Fibroblast of lung (primary cell): ENCODE measurements at regions not wholly inside any gene's neighbourhood (a gene's known extent, or its start where the extent isn't known, plus 50 kb on each side); places are given as distances from the start of the nearest gene placed in this dataset.

Source experiments
- DNase-seq, 2 donors: peaks; one replicate each; pipeline versions ENCODE4 v3.0.0 to v3.0.0-alpha.2; 2010; ENCODE audit warnings: low read depth in 2 of 2
- H2AFZ ChIP-seq: 2 replicates; pipeline ENCODE4 v1.5.1; 2012; ENCODE audit warnings: low read length, control low read depth, inconsistent platforms
- H3K27ac ChIP-seq: 2 replicates; pipeline ENCODE4 v1.5.1; 2011; ENCODE audit warnings: low read length, control low read depth; ENCODE audit not compliant: insufficient read depth
- H3K27me3 ChIP-seq: 2 replicates; pipeline ENCODE4 v1.5.1; 2011; ENCODE audit warnings: mild to moderate bottlenecking, low read length; ENCODE audit not compliant: control insufficient read depth, insufficient read depth
- H3K36me3 ChIP-seq: 2 replicates; pipeline ENCODE4 v1.5.1; 2011; ENCODE audit warnings: low read length; ENCODE audit not compliant: control insufficient read depth, insufficient read depth
- H3K4me1 ChIP-seq: 2 replicates; pipeline ENCODE4 v1.5.1; 2011; ENCODE audit warnings: low read length; ENCODE audit not compliant: control insufficient read depth, insufficient read depth; ENCODE audit errors: extremely low read depth
- H3K4me2 ChIP-seq: 2 replicates; pipeline ENCODE4 v1.5.1; 2011; ENCODE audit warnings: low read length, control low read depth; ENCODE audit not compliant: insufficient read depth; ENCODE audit errors: extremely low read depth
- H3K4me3 ChIP-seq, 4 experiments: fragments of 200-600 bp in 1 of 4; sonication (generic) in 1 of 4; replicated peaks in 1 of 4; 2 replicates each; pipeline ENCODE4 v1.5.1; 2011 to 2016; ENCODE audit warnings: low read length in 4 of 4, low read depth in 3 of 4, mild to moderate bottlenecking in 3 of 4, control low read depth in 2 of 4, inconsistent platforms in 1 of 4, mixed read lengths in 1 of 4; ENCODE audit not compliant: insufficient read depth in 1 of 4; ENCODE audit errors: control extremely low read depth in 1 of 4
- H3K79me2 ChIP-seq: 2 replicates; pipeline ENCODE4 v1.5.1; 2012; ENCODE audit warnings: mild to moderate bottlenecking, low read length, inconsistent platforms; ENCODE audit not compliant: control insufficient read depth, insufficient read depth
- H3K9ac ChIP-seq: 2 replicates; pipeline ENCODE4 v1.5.1; 2011; ENCODE audit warnings: mild to moderate bottlenecking, low read length, control low read depth; ENCODE audit not compliant: insufficient read depth
- H3K9me3 ChIP-seq: 2 replicates; pipeline ENCODE4 v1.5.1; 2012; ENCODE audit warnings: low read depth, low read length; ENCODE audit not compliant: control insufficient read depth, insufficient read depth
- H4K20me1 ChIP-seq: 2 replicates; pipeline ENCODE4 v1.5.1; 2011; ENCODE audit warnings: low read length; ENCODE audit not compliant: control insufficient read depth, insufficient read depth; ENCODE audit errors: extremely low read depth
- EZH2 ChIP-seq: IDR thresholded peaks from 2 replicates; pipeline ENCODE4 v1.5.1; 2012; ENCODE audit warnings: low read length, control low read depth, mild to moderate bottlenecking; ENCODE audit errors: missing control alignments
- TF ChIP-seq, protein P1 (sequence below), 2 donors: IDR thresholded peaks in 1 of 2; conservative IDR thresholded peaks in 1 of 2; 1 replicate in 1 of 2; 2 replicates in 1 of 2; pipeline ENCODE4 v1.5.1; 2011 to 2012; ENCODE audit warnings: low read length in 2 of 2, control low read depth in 1 of 2, inconsistent platforms in 1 of 2, low read depth in 1 of 2, mild to moderate bottlenecking in 1 of 2

DNA sequence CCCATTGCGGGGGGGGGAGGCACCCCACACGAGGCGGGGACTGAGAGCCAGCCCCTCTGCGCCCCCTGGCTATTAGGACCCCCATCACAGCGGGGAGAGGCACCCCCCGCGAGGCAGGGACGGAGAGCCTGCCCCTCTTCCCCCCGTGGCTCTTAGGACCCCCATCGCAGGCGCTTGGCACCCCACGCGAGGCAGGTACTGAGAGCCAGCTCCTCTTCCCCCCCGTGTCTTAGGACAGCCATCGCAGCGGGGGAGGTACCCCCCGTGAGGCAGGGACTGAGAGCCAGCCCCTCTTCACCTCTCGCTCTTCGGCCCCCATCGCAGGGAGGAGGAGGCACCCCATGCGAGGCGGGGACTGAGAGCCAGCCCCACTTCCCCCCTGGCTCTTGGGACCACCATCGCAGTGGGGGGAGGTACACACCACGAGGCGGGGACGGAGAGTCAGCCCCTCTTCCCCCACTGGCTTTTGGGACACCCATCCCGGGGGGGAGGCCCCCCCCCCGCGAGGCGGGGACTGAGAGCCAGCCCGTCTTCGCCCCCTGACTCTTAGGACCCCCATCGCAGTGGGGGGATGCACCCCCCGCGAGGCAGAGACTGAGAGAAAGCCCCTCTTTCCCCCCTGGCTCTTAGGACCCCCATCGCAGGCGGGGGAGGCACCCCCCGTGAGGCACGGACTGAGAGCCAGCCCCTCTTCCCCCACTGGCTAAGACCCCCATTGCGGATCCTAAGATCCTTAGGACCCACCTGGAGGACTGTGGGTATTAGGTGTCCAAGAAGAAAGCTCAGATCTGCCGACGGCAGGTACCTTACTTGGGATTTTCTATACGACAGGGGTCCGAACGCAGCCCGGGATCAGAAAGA, 198.6 kb upstream of the PZP start:
- H3K9me3 ChIP-seq = no peaks in the 10 kb centered on the region
- no peaks in the 10 kb centered on the region for H4K20me1 ChIP-seq
- H3K27me3 ChIP-seq = no peaks in the 10 kb centered on the region
- DNase-seq = no peak
- no peak overlapping the region for H3K9ac ChIP-seq
- no peak overlapping the region for H3K27ac ChIP-seq
- H2AFZ ChIP-seq = no peak overlapping the region
- H3K4me1 ChIP-seq = no peaks in the 10 kb centered on the region
- H3K4me3 ChIP-seq = no peak overlapping the region
- H3K4me2 ChIP-seq = no peak overlapping the region
- TF ChIP-seq EZH2 = no peak
- TF ChIP-seq, protein P1, sequence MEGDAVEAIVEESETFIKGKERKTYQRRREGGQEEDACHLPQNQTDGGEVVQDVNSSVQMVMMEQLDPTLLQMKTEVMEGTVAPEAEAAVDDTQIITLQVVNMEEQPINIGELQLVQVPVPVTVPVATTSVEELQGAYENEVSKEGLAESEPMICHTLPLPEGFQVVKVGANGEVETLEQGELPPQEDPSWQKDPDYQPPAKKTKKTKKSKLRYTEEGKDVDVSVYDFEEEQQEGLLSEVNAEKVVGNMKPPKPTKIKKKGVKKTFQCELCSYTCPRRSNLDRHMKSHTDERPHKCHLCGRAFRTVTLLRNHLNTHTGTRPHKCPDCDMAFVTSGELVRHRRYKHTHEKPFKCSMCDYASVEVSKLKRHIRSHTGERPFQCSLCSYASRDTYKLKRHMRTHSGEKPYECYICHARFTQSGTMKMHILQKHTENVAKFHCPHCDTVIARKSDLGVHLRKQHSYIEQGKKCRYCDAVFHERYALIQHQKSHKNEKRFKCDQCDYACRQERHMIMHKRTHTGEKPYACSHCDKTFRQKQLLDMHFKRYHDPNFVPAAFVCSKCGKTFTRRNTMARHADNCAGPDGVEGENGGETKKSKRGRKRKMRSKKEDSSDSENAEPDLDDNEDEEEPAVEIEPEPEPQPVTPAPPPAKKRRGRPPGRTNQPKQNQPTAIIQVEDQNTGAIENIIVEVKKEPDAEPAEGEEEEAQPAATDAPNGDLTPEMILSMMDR (conservative IDR thresholded peaks at IDR 0.05 in 1 of 2, IDR thresholded peaks at IDR 0.05 in 1 of 2; ENCODE audit: low read depth in 1 of 2, low read length in 2 of 2) = no peak
- H3K79me2 ChIP-seq = no peaks in the 10 kb centered on the region
- no peaks in the 10 kb centered on the region for H3K36me3 ChIP-seq

DNA sequence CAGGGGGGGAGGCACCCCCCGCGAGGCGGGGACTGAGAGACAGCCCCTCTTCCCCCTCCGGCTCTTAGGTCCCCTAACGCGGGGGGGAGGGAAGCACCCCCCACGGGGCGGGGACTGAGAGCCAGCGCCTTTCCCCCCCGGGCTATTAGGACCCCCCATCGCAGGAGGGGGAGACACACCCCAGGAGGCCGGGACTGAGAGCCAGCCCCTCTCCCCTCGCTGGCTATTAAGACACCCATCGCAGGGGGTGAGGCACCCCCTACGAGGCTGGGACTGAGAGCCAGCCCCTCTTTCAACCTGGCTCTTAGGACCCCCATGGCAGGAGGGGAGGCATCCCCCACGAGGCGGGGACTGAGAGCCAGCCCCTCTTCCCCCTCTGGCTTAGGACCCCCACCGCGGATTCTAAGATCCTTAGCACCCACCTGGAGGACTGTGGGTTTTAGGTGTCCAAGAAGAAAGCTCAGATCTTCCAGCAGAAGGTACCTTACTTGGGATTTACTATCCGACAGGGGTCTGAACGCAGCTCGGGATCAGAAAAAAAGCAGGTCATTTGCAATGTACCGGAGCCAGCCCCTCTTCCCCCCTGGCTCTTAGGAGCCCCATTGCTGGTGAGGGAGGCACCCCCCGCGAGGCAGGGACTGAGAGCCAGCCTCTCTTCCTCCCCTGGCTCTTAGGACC, 197.8 kb upstream of the PZP start:
- DNase-seq = no peak
- H3K27me3 ChIP-seq = no peaks in the 10 kb centered on the region
- no peak for TF ChIP-seq EZH2
- TF ChIP-seq, protein P1 (conservative IDR thresholded peaks at IDR 0.05 in 1 of 2, IDR thresholded peaks at IDR 0.05 in 1 of 2; ENCODE audit: low read depth in 1 of 2, low read length in 2 of 2) = no peak
- H3K36me3 ChIP-seq = no peaks in the 10 kb centered on the region
- no peaks in the 10 kb centered on the region for H3K9me3 ChIP-seq
- H3K4me3 ChIP-seq = no peak overlapping the region
- no peak overlapping the region for H3K27ac ChIP-seq
- H2AFZ ChIP-seq = no peak overlapping the region
- H3K79me2 ChIP-seq = no peaks in the 10 kb centered on the region
- no peaks in the 10 kb centered on the region for H4K20me1 ChIP-seq
- H3K9ac ChIP-seq = no peak overlapping the region
- no peak overlapping the region for H3K4me2 ChIP-seq
- no peaks in the 10 kb centered on the region for H3K4me1 ChIP-seq

DNA sequence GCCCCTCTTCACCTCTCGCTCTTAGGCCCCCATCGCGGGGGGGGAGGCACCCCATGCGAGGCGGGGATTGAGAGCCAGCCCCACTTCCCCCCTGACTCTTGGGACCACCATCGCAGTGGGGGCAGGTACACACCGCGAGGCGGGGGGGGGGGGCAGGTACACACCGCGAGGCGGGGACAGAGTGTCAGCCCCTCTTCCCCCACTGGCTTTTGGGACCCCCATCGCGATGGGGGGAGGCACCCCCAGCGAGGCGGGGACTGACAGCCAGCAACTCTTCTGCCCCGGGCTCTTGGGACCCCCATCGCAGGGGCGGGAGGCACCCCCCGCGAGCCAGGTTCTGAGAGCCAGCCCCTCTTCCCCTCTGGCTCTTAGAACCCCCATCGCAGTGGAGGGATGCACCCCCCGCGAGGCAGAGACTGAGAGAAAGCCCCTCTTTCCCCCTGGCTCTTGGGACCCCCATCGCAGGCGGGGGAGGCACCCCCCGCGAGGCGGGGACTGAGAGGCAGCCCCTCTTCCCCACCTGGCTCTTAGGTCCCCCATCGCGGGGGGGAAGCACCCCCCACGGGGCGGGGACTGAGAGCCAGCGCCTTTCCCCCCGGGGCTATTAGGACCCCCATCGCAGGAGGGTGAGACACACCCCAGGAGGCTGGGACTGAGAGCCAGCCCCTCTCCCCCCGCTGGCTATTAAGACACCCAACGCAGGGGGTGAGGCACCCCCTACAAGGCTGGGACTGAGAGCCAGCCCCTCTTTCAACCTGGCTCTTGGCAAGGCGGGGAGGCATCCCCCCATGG, 196.5 kb upstream of the PZP start:
- H3K4me1 ChIP-seq = no peaks in the 10 kb centered on the region
- TF ChIP-seq, protein P1 (conservative IDR thresholded peaks at IDR 0.05 in 1 of 2, IDR thresholded peaks at IDR 0.05 in 1 of 2; ENCODE audit: low read depth in 1 of 2, low read length in 2 of 2) = no peak
- no peak for TF ChIP-seq EZH2
- no peak overlapping the region for H3K9ac ChIP-seq
- H3K27me3 ChIP-seq = no peaks in the 10 kb centered on the region
- no peaks in the 10 kb centered on the region for H3K79me2 ChIP-seq
- no peaks in the 10 kb centered on the region for H4K20me1 ChIP-seq
- H3K4me3 ChIP-seq = no peak overlapping the region
- H3K36me3 ChIP-seq = no peaks in the 10 kb centered on the region
- no peak for DNase-seq
- H3K9me3 ChIP-seq = no peaks in the 10 kb centered on the region
- H3K4me2 ChIP-seq = no peak overlapping the region
- no peak overlapping the region for H3K27ac ChIP-seq
- H2AFZ ChIP-seq = no peak overlapping the region
